ENCODE measurements at regions not wholly inside any gene's neighbourhood (a gene's known extent, or its start where the extent isn't known, plus 50 kb on each side); places are given as distances from the start of the nearest gene placed in this dataset.

- no peaks in the 10 kb centered on the region for H3K27me3 ChIP-seq (ENCODE audit: control insufficient read depth, insufficient read depth, low read length)
- no peak overlapping the region for H3K27ac ChIP-seq (ENCODE audit: low read length)
- ATAC-seq (no peak), DNase-seq (ENCODE audit: low read depth, low spot score) (no peak)
- in situ Hi-C loops (cut with HindIII; ENCODE audit: low pct_unique_long_range_greater_than_20kb, low sequenced_read_pairs) = loop anchor here (25.0 kb wide), 1 partner anchor 113 kb away; no protein-coding TSS in a partner anchor
- no peak overlapping the region for H3K4me3 ChIP-seq (ENCODE audit: low read depth in 2 of 2, low read length in 2 of 2)
- ChIA-PET POLR2A (no interaction called here), CTCF (no interaction called here)
- TF ChIP-seq CTCF (IDR thresholded peaks at IDR 0.05) (no peak), TCF7L2 (IDR thresholded peaks at IDR 0.05; ENCODE audit: low read depth, low read length) (no peak), SIN3A (IDR thresholded peaks at IDR 0.05; ENCODE audit: borderline replicate concordance, insufficient read depth, low read depth, low read length) (no peak), POLR2AphosphoS5 (IDR thresholded peaks at IDR 0.05; ENCODE audit: low read depth, low read length) (no peak), REST (IDR thresholded peaks at IDR 0.05; ENCODE audit: insufficient read depth in 1 of 2, low read depth in 2 of 2, low read length in 1 of 2) (no peak)
- peaks cover 13% of the 10 kb centered on the region for H3K9me3 ChIP-seq (ENCODE audit: control insufficient read depth, insufficient read depth, low read depth, low read length)
- 0 out of 2 replicates have a peak, but pooled peaks cover 5% of the 10 kb centered on the region for H3K4me1 ChIP-seq (ENCODE audit: control insufficient read depth, insufficient read depth, low read length)
- no peaks in the 10 kb centered on the region for H3K36me3 ChIP-seq (ENCODE audit: control insufficient read depth, insufficient read depth, low read length)
- no TSS peak for BruUV-seq (replicated peaks)
- intact Hi-C loops (cut with micrococcal nuclease; ENCODE audit: unreplicated experiment) = no loop called here
Measured at GRCh38 chr7:36100226-36100625, 52.8 kb upstream of the EEPD1 start.

GRCh38 chr7:36100634-36101033 is 52.4 kb upstream of the EEPD1 start:
- DNase-seq (ENCODE audit: low read depth, low spot score) = no peak
- POLR2A ChIA-PET = no interaction called here
- intact Hi-C loops (cut with micrococcal nuclease; ENCODE audit: unreplicated experiment) = no loop called here
- H3K4me3 ChIP-seq (ENCODE audit: low read depth in 2 of 2, low read length in 2 of 2) = no peak overlapping the region
- in situ Hi-C loops (cut with HindIII; ENCODE audit: low pct_unique_long_range_greater_than_20kb, low sequenced_read_pairs) = loop anchor here (25.0 kb wide), 1 partner anchor 113 kb away; no protein-coding TSS in a partner anchor
- TF ChIP-seq TCF7L2 (IDR thresholded peaks at IDR 0.05; ENCODE audit: low read depth, low read length) (no peak), REST (IDR thresholded peaks at IDR 0.05; ENCODE audit: insufficient read depth in 1 of 2, low read depth in 2 of 2, low read length in 1 of 2) (no peak), CTCF (IDR thresholded peaks at IDR 0.05) (no peak), POLR2AphosphoS5 (IDR thresholded peaks at IDR 0.05; ENCODE audit: low read depth, low read length) (no peak), SIN3A (IDR thresholded peaks at IDR 0.05; ENCODE audit: borderline replicate concordance, insufficient read depth, low read depth, low read length) (no peak)
- peaks cover 13% of the 10 kb centered on the region for H3K9me3 ChIP-seq (ENCODE audit: control insufficient read depth, insufficient read depth, low read depth, low read length)
- H3K27me3 ChIP-seq (ENCODE audit: control insufficient read depth, insufficient read depth, low read length) = no peaks in the 10 kb centered on the region
- BruUV-seq (replicated peaks) = no TSS peak
- no peaks in the 10 kb centered on the region for H3K36me3 ChIP-seq (ENCODE audit: control insufficient read depth, insufficient read depth, low read length)
- CTCF ChIA-PET = interaction anchor here (0.6 kb wide), 1 partner anchor 196 kb away, joined by 3 read pairs; no protein-coding TSS in a partner anchor
- no peak overlapping the region for H3K27ac ChIP-seq (ENCODE audit: low read length)
- 0 out of 2 replicates have a peak, but pooled peaks cover 5% of the 10 kb centered on the region for H3K4me1 ChIP-seq (ENCODE audit: control insufficient read depth, insufficient read depth, low read length)
- ATAC-seq = no peak
